Spleen (tissue), 3 donors: ENCODE measurements at regions not wholly inside any gene's neighbourhood (a gene's known extent, or its start where the extent isn't known, plus 50 kb on each side); places are given as distances from the start of the nearest gene placed in this dataset.

Source experiments
- POLR2A ChIP-seq, 3 donors: fragments of 450-650 bp; IDR thresholded peaks; one replicate each; pipeline ENCODE4 v1.5.1; 2017; ENCODE audit warnings: antibody characterized with exemption in 3 of 3, mild to moderate bottlenecking in 1 of 3
- POLR2AphosphoS5 ChIP-seq, 3 donors: sonication (generic); formaldehyde crosslinking; IDR thresholded peaks; one replicate each; pipeline ENCODE4 v1.5.1; 2017; ENCODE audit warnings: antibody characterized with exemption in 3 of 3

DNA sequence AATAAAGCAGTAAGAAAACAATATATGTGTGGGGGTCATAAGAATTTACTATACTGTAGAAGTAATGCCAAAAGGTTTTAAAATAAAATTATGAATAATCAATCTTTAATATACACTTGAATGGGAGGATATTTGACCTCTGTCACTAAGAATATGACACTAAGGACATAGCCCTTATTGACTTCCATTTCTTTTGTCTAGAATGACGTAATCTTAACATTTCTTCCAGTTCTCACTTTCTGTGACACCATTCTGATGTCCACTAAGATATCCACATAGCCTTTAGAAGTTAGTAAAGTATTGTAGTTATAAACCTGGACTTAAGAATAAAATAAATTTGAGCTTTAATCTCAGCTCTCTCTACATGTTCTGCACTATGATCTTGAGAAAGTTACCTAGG lies 1050.7 kb downstream of the TLE4 start:
- no peak for TF ChIP-seq POLR2AphosphoS5 (IDR thresholded peaks at IDR 0.05)
- TF ChIP-seq POLR2A (IDR thresholded peaks at IDR 0.05) = no peak
